Parathyroid adenoma (tissue), 2 donors: ENCODE measurements at regions not wholly inside any gene's neighbourhood (a gene's known extent, or its start where the extent isn't known, plus 50 kb on each side); places are given as distances from the start of the nearest gene placed in this dataset.
"Not testable (repeated sequence)": the region's sequence is repeated elsewhere in the genome, so short reads cannot be mapped to it uniquely, and the experiment has no call there.

Source experiments
- H2AFZ ChIP-seq: fragments of 300-600 bp; sonication (generic); one replicate; pipeline ENCODE4 v1.7.0; 2017; ENCODE audit warnings: antibody characterized with exemption, mild to moderate bottlenecking
- H3K27ac ChIP-seq: fragments of 300-600 bp; sonication (generic); one replicate; pipeline ENCODE4 v1.7.0; 2017
- H3K27me3 ChIP-seq: fragments of 300-600 bp; sonication (generic); one replicate; pipeline ENCODE4 v1.7.0; 2017; ENCODE audit warnings: low read length; ENCODE audit not compliant: control insufficient read depth, insufficient read depth
- H3K36me3 ChIP-seq: fragments of 300-600 bp; sonication (generic); one replicate; pipeline ENCODE4 v1.7.0; 2017; ENCODE audit warnings: low read length; ENCODE audit not compliant: control insufficient read depth, insufficient read depth
- H3K4me1 ChIP-seq: fragments of 300-600 bp; sonication (generic); one replicate; pipeline ENCODE4 v1.7.0; 2017; ENCODE audit warnings: control low read depth
- H3K4me2 ChIP-seq: fragments of 300-600 bp; sonication (generic); one replicate; pipeline ENCODE4 v1.7.0; 2017; ENCODE audit warnings: low read length
- H3K4me3 ChIP-seq: fragments of 300-600 bp; sonication (generic); one replicate; pipeline ENCODE4 v1.7.0; 2017; ENCODE audit warnings: low read depth, low read length
- H3K79me2 ChIP-seq: fragments of 300-600 bp; sonication (generic); one replicate; pipeline ENCODE4 v1.7.0; 2017; ENCODE audit warnings: control low read depth
- H3K9ac ChIP-seq: fragments of 300-600 bp; sonication (generic); one replicate; pipeline ENCODE4 v1.7.0; 2017; ENCODE audit warnings: mild to moderate bottlenecking
- H3K9me3 ChIP-seq: fragments of 300-600 bp; sonication (generic); one replicate; pipeline ENCODE4 v1.7.0; 2017; ENCODE audit warnings: low read length; ENCODE audit not compliant: control insufficient read depth
- TF ChIP-seq, protein P1 (sequence below): fragments of 300-600 bp; sonication (generic); IDR thresholded peaks from one replicate; pipeline ENCODE4 v1.7.0; 2017; ENCODE audit warnings: antibody characterized with exemption, mild to moderate bottlenecking
- donor health status: primary hyperparathyroidism.

GRCh38 chr1:238396140-238396539 is 505.4 kb upstream of the ZP4 start:
- no peaks in the 10 kb centered on the region for H3K4me1 ChIP-seq
- H3K27ac ChIP-seq, result no peak overlapping the region
- no peak overlapping the region for H3K4me3 ChIP-seq
- no peak overlapping the region for H2AFZ ChIP-seq
- H3K9ac ChIP-seq, result no peak overlapping the region
- no peaks in the 10 kb centered on the region for H3K36me3 ChIP-seq
- H3K27me3 ChIP-seq, result no peaks in the 10 kb centered on the region
- H3K9me3 ChIP-seq, result no peaks in the 10 kb centered on the region
- no peaks in the 10 kb centered on the region for H3K79me2 ChIP-seq
- TF ChIP-seq, protein P1, sequence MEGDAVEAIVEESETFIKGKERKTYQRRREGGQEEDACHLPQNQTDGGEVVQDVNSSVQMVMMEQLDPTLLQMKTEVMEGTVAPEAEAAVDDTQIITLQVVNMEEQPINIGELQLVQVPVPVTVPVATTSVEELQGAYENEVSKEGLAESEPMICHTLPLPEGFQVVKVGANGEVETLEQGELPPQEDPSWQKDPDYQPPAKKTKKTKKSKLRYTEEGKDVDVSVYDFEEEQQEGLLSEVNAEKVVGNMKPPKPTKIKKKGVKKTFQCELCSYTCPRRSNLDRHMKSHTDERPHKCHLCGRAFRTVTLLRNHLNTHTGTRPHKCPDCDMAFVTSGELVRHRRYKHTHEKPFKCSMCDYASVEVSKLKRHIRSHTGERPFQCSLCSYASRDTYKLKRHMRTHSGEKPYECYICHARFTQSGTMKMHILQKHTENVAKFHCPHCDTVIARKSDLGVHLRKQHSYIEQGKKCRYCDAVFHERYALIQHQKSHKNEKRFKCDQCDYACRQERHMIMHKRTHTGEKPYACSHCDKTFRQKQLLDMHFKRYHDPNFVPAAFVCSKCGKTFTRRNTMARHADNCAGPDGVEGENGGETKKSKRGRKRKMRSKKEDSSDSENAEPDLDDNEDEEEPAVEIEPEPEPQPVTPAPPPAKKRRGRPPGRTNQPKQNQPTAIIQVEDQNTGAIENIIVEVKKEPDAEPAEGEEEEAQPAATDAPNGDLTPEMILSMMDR, result no peak
- no peak overlapping the region for H3K4me2 ChIP-seq

DNA sequence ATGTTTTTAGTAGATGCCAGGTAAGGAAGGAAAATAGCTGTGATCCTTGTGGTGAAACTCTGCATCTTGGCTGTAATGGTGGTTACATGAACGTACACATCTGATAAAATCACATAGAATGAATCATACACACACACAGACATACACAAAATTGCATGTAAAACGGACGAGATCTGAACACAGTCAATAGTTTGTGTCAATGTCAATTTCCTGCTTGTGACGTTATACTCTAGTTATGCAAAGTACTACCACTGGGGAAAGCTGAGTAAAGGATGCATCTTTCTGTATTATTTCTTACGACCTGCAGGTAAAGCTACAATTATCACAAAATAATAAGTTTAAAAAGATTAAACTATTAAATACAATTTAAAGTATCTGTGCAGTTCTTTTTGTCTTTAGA is 493.7 kb upstream of the ZP4 start:
- no peak overlapping the region for H3K4me2 ChIP-seq
- H2AFZ ChIP-seq, result no peak overlapping the region
- H3K4me1 ChIP-seq, result no peaks in the 10 kb centered on the region
- no peaks in the 10 kb centered on the region for H3K27me3 ChIP-seq
- H3K9me3 ChIP-seq, result no peaks in the 10 kb centered on the region
- H3K9ac ChIP-seq, result no peak overlapping the region
- no peak overlapping the region for H3K4me3 ChIP-seq
- H3K27ac ChIP-seq, result no peak overlapping the region
- H3K79me2 ChIP-seq, result no peaks in the 10 kb centered on the region
- H3K36me3 ChIP-seq, result no peaks in the 10 kb centered on the region
- TF ChIP-seq, protein P1, result no peak

GRCh38 chr1:238380167-238380566 is 489.4 kb upstream of the ZP4 start:
- Histone ChIP-seq H3K9ac (no peak overlapping the region), H2AFZ (no peak overlapping the region), H3K4me3 (no peak overlapping the region), H3K9me3 (no peaks in the 10 kb centered on the region), H3K4me1 (no peaks in the 10 kb centered on the region), H3K79me2 (no peaks in the 10 kb centered on the region), H3K4me2 (no peak overlapping the region), H3K27me3 (no peaks in the 10 kb centered on the region), H3K36me3 (no peaks in the 10 kb centered on the region), H3K27ac (no peak overlapping the region)
- TF ChIP-seq, protein P1, result no peak

DNA sequence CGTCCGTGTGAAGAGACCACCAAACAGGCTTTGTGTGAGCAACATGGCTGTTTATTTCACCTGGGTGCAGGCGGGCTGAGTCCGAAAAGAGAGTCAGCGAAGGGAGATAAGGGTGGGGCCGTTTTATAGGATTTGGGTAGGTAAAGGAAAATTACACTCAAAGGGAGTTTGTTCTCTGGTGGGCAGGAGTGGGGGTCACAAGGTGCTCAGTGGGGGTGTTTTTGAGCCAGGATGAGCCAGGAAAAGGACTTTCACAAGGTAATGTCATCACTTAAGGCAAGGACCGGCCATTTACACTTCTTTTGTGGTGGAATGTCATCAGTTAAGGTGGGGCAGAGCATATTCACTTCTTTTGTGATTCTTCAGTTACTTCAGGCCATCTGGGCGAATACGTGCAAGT is 488.7 kb upstream of the ZP4 start:
- H3K9me3 ChIP-seq, H3K79me2 ChIP-seq, H3K36me3 ChIP-seq, H3K27ac ChIP-seq, H3K4me2 ChIP-seq, H3K4me3 ChIP-seq, H3K4me1 ChIP-seq, H3K9ac ChIP-seq, H3K27me3 ChIP-seq, H2AFZ ChIP-seq: not testable (repeated sequence)

DNA sequence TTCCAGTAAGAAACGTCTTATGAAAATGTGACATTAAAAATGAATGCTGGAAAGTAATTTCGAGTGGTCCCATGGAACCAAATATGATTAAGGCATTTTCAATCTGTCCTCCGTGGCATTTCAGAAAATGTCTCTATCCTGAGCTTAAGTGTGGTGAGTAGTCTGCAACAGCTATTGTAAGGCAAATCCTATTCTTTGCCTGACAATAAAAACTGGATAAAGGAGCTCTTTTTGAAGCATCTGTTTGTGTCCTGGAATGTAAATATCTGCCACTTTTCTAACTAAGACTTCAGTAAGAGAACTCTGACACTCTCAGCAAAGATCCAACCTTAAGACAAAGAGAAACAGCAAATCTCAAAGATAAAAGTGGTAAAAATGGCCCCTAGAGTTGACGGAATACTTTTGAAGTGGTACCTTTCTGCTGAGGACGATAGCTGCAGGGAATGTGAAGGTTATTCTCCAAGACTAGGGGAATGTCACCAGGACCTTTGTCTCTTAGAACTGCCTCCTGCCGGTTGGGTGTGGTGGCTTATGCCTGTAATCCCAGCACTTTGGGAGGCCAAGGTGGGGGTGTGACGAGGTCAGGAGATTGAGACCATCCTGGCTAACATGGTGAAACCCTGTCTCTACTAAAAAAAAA is 486.7 kb upstream of the ZP4 start:
- H3K27ac ChIP-seq, result no peak overlapping the region
- H3K36me3 ChIP-seq, result no peaks in the 10 kb centered on the region
- no peak overlapping the region for H2AFZ ChIP-seq
- no peak overlapping the region for H3K9ac ChIP-seq
- no peaks in the 10 kb centered on the region for H3K4me1 ChIP-seq
- H3K9me3 ChIP-seq, result no peaks in the 10 kb centered on the region
- H3K27me3 ChIP-seq, result no peaks in the 10 kb centered on the region
- H3K4me2 ChIP-seq, result no peak overlapping the region
- H3K4me3 ChIP-seq, result no peak overlapping the region
- TF ChIP-seq, protein P1, result no peak
- no peaks in the 10 kb centered on the region for H3K79me2 ChIP-seq
